Limb (tissue), 2 donors: ENCODE measurements at regions not wholly inside any gene's neighbourhood (a gene's known extent, or its start where the extent isn't known, plus 50 kb on each side); places are given as distances from the start of the nearest gene placed in this dataset.
"Not testable (repeated sequence)": the region's sequence is repeated elsewhere in the genome, so short reads cannot be mapped to it uniquely, and the experiment has no call there.

ENCODE experiments used
- DNase-seq, 2 donors: peaks; one replicate each; pipeline ENCODE4 v3.0.0-alpha.2; 2016; ENCODE audit errors: extremely low spot score in 2 of 2

- DNase-seq, result no peak
These were observed 114.9 kb upstream of the SLCO6A1 start for GRCh38 chr5:102613661-102614060.

GRCh38 chr5:102617191-102618187 is 118.7 kb upstream of the SLCO6A1 start:
- peak; percentile 21 to 34 for DNase-seq

GRCh38 chr5:102622262-102622661 is 123.5 kb upstream of the SLCO6A1 start:
- DNase-seq, result no peak

- DNase-seq, result no peak
These were observed 124.7 kb upstream of the SLCO6A1 start for GRCh38 chr5:102623329-102624065.

GRCh38 chr5:102624405-102624804 is 125.6 kb upstream of the SLCO6A1 start:
- DNase-seq, result no peak

GRCh38 chr5:102625468-102625867 is 126.7 kb upstream of the SLCO6A1 start:
- DNase-seq, result no peak

GRCh38 chr5:102625928-102626327 is 127.1 kb upstream of the SLCO6A1 start:
- DNase-seq, result no peak

- no peak for DNase-seq
These were observed 127.8 kb upstream of the PAM start for GRCh38 chr5:102627315-102627714.

GRCh38 chr5:102628441-102629175 is 126.5 kb upstream of the PAM start:
- DNase-seq, result no peak

GRCh38 chr5:102629827-102630605 is 125.1 kb upstream of the PAM start:
- no peak for DNase-seq

- not testable (repeated sequence) for DNase-seq
These were observed 119.7 kb upstream of the PAM start for GRCh38 chr5:102635399-102635798.

GRCh38 chr5:102638316-102638715 is 116.8 kb upstream of the PAM start:
- DNase-seq, result no peak

- no peak for DNase-seq
These were observed 116.0 kb upstream of the PAM start for GRCh38 chr5:102638912-102639652.

- no peak for DNase-seq
These were observed 105.4 kb upstream of the PAM start for GRCh38 chr5:102649731-102650130.

GRCh38 chr5:102651466-102651865 is 103.6 kb upstream of the PAM start:
- DNase-seq, result no peak

GRCh38 chr5:102654559-102655349 is 100.4 kb upstream of the PAM start:
- no peak for DNase-seq

GRCh38 chr5:102659151-102659550 is 96.0 kb upstream of the PAM start:
- no peak for DNase-seq

GRCh38 chr5:102660111-102660510 is 95.0 kb upstream of the PAM start:
- no peak for DNase-seq

GRCh38 chr5:102663749-102664530 is 91.2 kb upstream of the PAM start:
- no peak for DNase-seq
